Right ventricle myocardium superior (tissue), 1 donor: ENCODE measurements at regions not wholly inside any gene's neighbourhood (a gene's known extent, or its start where the extent isn't known, plus 50 kb on each side); places are given as distances from the start of the nearest gene placed in this dataset.
"Not testable (repeated sequence)": the region's sequence is repeated elsewhere in the genome, so short reads cannot be mapped to it uniquely, and the experiment has no call there.

Experiments
- ATAC-seq: fragments of 200-7000 bp; cut with Tn5 transposase; one replicate; pipeline ENCODE4 v1.9.1; 2020; ENCODE audit warnings: mild to moderate bottlenecking; ENCODE audit not compliant: poor library complexity
- DNase-seq: peaks from one replicate; pipeline ENCODE4 v3.0.0-alpha.2; 2020
- intact Hi-C: fragments of 100-400 bp; cut with DNase I; formaldehyde crosslinking; loops from one replicate; pipeline ENCODE4 v1.11.2; 2022
- donor health status: DM: no; HTN: yes; CAD: no; lungs with severe emphysema.

- intact Hi-C loops = loop anchor here (10.0 kb wide), 1 partner anchor 50 kb away; no protein-coding TSS in a partner anchor
- DNase-seq, ATAC-seq: not testable (repeated sequence)
Measured at GRCh38 chr3:56934481-56934880, 126.0 kb upstream of the SPATA12 start.

GRCh38 chr3:56933803-56934202, 126.7 kb upstream of the SPATA12 start:
- DNase-seq (no peak), ATAC-seq (no peak)
- intact Hi-C loops = loop anchor here (10.0 kb wide), 1 partner anchor 51 kb away; no protein-coding TSS in a partner anchor

DNA sequence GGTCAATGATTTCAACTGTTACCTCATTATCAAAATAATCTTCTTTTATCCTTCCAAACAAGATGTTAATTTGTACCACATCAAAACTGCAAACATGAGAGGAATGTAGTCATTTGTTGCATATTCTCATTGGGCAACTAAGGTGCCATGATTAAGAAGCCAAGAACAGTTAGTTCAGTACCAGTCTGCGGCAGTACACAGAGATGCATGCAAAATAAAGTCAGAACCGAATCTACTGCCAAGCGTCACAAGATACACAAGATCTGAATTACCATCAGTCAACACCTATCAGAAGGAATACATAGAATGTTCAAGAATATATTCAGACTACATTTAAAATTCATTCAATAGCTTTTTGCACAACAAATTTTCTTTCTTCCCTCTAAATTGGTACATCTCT, 127.6 kb upstream of the SPATA12 start:
- no peak for DNase-seq
- intact Hi-C loops = loop anchor here (10.0 kb wide), 1 partner anchor 52 kb away; no protein-coding TSS in a partner anchor
- no peak for ATAC-seq

DNA sequence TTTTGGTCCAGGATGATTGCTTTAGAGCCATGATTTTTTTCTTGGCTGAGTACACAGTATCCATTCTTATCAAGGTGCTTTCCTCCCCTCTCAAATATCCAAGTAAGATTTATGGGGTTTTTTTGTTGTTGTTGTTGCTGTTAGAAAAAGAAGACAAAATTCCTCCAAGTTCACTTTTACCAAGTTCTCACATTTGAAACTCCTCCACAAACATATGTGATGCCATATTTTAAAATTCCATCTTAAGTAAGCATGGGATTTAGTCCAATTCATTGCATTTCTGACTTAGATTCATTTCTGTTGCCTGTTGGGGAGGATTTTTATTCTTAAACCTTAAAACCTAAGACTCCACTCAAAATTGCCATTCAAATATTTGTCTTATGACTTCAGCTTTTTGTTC, 128.6 kb upstream of the SPATA12 start:
- no peak for ATAC-seq
- intact Hi-C loops = loop anchor here (10.0 kb wide), 1 partner anchor 53 kb away; no protein-coding TSS in a partner anchor
- no peak for DNase-seq

- ATAC-seq (no peak), DNase-seq (no peak)
- intact Hi-C loops = loop anchor here (10.0 kb wide), 1 partner anchor 54 kb away; no protein-coding TSS in a partner anchor
Measured at GRCh38 chr3:56930706-56931105, 129.0 kb upstream of the ARHGEF3 start.

DNA sequence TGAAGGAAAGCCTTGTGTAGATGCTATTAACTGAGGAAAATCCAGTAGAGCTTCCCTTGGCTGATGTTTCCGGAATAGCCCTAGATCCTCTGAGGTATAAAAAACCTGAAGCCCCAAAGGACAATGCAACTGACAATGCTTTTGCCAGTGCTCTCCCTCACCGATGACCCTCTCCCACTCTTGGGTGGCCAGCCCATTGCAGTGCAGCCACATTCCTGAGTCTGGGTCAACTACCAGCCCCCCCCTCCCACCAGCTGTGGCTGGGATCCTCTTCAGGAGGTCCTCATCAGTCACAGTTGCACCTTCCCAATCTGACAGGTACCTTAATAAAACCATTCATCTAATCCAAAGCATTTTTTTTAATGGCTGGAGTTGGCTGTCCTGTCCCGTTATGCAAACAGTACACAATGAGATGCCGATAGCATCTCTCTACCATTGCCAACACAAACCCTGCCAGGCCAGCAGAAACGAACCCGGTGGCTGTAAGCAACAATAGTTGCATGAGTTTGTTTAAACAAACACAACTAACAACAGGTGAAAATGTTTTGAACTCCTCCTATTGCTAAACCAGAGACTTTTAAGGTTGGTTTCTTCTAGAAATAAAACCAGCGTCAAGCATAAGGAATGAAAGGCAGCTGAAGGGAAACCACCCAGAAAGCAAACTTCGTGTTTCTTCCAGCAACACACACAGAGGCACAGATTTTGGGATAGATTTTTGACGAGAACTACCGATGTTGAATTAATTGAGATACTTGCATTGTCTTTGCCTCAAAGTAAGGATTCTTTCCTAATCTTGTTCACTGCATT, 128.3 kb upstream of the ARHGEF3 start:
- DNase-seq (no peak), ATAC-seq (peak; percentile 38)
- intact Hi-C loops = loop anchor here (10.0 kb wide), 1 partner anchor 55 kb away; no protein-coding TSS in a partner anchor

GRCh38 chr3:56928379-56929068, 126.8 kb upstream of the ARHGEF3 start:
- DNase-seq (no peak), ATAC-seq (peak; percentile 57)
- intact Hi-C loops = no loop called here

- intact Hi-C loops = no loop called here
- DNase-seq = no peak
- ATAC-seq = no peak
Measured at GRCh38 chr3:56927855-56928254, 126.1 kb upstream of the ARHGEF3 start.

- intact Hi-C loops = no loop called here
- no peak for DNase-seq
- ATAC-seq = no peak
Measured at GRCh38 chr3:56926947-56927282, 125.2 kb upstream of the ARHGEF3 start.

DNA sequence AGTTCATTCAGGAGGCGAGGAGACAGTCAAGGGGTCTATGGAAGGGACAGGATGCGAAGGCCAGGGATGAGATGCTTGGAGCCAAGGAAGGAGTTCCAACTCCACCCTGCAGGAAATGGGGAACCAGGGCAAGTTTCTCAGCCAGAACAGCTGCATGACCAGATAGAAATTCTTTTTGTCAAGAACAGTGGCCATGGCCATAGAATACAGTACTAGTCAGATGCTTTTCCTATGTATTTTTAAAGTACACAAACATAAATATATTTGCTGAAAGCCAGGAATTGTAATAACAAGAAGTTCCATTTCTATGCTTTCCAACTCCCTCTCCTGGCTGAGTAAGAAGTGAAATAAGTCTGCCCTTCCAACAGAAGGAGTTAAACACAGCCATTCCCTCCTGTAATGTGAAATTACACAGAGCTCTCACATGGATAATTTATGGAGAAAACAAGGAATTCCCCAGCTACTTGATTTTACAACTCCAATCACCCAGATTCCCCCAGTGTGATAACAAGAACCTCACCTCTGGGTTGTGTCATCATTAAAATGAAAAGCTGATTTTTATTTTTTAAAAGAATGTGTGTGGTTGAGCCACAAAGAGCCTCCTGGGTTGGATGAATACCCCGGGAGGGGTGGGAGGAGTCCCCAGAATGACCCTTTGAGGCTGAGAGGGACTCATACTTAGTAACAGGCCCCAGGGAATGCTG, 124.6 kb upstream of the ARHGEF3 start:
- ATAC-seq = no peak
- no peak for DNase-seq
- intact Hi-C loops = no loop called here

GRCh38 chr3:56924700-56925099, 123.0 kb upstream of the ARHGEF3 start:
- intact Hi-C loops, DNase-seq, ATAC-seq: not testable (repeated sequence)

DNA sequence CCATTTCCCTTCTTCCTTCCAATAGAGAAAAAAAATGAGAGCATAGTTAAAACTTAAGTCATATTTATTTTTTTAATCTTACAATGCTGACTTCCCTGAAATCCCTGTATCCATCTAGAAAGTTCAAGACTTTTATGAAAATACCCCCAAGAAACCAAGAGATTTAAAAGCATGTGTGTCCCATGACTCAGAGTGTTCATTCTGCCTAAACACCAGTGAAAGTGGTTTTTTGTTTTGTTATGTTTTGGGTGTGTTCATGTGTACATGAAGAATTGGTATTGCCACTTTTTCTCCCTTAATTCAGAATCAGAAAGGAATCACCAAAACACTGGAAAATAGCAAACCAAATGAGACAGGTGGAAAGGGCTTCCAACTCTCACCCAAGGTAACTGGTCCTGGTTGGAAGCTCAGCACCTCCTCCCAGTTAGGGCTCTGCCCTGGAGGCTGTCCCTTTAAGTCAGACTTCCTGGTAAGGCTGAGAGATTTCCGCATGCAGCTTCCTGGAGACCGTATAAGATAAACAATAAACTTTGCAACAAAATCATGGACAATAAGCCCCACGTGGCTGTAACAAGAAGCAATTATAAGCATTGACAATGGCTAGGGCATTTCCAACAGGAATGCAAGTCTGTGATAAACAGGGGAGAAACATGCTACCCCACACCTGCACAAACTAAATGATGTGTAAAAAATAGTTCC, 121.9 kb upstream of the ARHGEF3 start:
- intact Hi-C loops = no loop called here
- peak; percentile 72 for ATAC-seq
- DNase-seq = no peak

DNA sequence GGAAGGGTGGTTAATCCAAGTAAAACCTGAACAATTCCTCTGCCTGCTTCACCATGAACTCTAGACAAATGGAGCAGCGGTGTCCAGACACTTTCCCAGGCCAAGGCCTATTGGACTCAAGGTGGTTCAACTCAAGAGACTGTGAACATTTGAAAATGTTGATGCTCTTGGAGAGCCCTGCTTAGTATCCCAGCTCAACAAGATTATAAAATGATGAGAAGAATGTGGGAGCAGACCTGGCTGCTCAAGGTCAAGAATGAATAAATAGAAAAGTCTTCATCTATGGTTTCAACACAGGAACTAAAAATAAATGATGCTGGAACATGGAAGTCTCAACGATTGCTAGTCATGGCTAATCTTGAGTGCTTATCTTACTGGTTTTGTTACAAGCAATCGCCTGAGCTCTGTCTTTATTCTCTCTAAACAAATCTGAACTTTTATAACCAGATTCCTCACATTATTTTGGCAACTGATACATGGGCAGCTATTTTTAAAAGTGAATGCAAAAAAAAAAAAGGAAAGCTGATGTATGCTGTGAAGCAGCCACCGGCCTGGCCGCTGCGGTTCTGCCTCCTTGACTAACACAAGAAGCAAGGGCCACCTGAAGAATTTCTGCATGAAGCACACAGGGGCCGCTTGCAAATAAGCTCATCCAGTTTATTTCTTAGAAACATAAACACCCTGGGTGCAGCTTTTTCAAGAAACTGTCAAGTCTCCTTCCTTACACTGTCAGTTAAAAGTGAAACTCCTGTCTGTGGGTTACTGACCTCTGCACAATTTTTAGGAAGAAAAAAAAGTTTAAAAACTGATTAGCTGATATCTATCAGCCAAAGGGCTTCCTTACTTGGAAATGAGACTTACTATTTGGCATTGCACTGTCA, 120.1 kb upstream of the ARHGEF3 start:
- no peak for DNase-seq
- intact Hi-C loops = no loop called here
- peak; percentile 16 for ATAC-seq

DNA sequence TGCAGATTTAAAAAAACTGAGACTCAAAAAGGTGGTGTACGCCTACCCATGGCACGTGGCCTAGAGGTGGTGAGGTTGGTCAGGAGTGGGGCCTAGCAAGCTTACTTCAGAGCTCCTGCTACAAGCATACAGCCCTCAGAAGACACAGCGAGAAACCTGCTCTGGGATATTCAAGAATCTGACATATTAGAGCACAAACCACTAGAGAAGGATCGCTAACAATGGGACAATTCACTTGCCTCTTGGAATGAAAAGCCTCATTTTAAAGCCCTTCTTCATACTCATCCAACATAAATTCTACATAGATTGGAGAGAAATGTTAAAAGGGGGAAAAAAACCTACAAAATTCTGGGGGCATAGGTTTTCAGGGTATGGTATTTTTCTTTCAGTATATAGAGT, 118.0 kb upstream of the ARHGEF3 start:
- ATAC-seq = no peak
- no peak for DNase-seq
- intact Hi-C loops = loop anchor here (5.0 kb wide), 1 partner anchor 117 kb away; the partner anchor contains the start of gene ARHGEF3

- intact Hi-C loops = loop anchor here (5.0 kb wide), 1 partner anchor 117 kb away; the partner anchor contains the start of gene ARHGEF3
- ATAC-seq = no peak
- DNase-seq = no peak
Measured at GRCh38 chr3:56919137-56919796, 117.5 kb upstream of the ARHGEF3 start.

- ATAC-seq (no peak), DNase-seq (no peak)
- intact Hi-C loops = loop anchor here (5.0 kb wide), 1 partner anchor 116 kb away; the partner anchor contains the start of gene ARHGEF3
Measured at GRCh38 chr3:56918111-56918568, 116.4 kb upstream of the ARHGEF3 start.
